ENCODE measurements at regions not wholly inside any gene's neighbourhood (a gene's known extent, or its start where the extent isn't known, plus 50 kb on each side); places are given as distances from the start of the nearest gene placed in this dataset.

DNA sequence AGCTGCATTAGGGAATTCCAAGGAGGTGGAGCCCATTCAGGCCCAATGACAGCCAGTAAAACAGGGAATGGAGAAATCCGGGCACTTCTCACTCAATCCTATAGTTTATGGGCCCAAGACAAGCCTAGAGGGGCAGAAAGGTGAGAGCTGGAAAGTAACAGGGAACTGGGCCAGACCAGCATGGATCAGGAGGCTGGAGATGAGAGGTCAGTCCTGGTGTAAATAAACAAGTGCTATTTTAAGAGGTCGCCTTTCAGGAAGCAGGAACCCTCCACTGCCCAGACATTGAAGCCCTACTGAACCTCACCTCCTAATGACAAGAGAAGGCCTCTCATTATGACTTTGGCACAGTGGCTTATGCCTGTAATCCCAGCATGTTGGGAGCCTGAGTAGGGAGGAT, 57.2 kb upstream of the TGM3 start:
- TF ChIP-seq POLR2AphosphoS2 (conservative IDR thresholded peaks at IDR 0.05; ENCODE audit: low read length) (no peak), RFX5 (IDR thresholded peaks at IDR 0.05) (no peak), TP53 (CRISPR knock-in tag; IDR thresholded peaks at IDR 0.05) (no peak), EP300 (IDR thresholded peaks at IDR 0.05) (no peak), MAFK (IDR thresholded peaks at IDR 0.05; ENCODE audit: partially characterized antibody) (no peak), JUNB (IDR thresholded peaks at IDR 0.05) (no peak), NPAS2 (CRISPR knock-in tag; IDR thresholded peaks at IDR 0.05; ENCODE audit: borderline replicate concordance) (no peak), SMC3 (IDR thresholded peaks at IDR 0.05) (no peak), CHD2 (IDR thresholded peaks at IDR 0.05; ENCODE audit: low read length, partially characterized antibody) (no peak)
- TF ChIP-seq, protein P1, sequence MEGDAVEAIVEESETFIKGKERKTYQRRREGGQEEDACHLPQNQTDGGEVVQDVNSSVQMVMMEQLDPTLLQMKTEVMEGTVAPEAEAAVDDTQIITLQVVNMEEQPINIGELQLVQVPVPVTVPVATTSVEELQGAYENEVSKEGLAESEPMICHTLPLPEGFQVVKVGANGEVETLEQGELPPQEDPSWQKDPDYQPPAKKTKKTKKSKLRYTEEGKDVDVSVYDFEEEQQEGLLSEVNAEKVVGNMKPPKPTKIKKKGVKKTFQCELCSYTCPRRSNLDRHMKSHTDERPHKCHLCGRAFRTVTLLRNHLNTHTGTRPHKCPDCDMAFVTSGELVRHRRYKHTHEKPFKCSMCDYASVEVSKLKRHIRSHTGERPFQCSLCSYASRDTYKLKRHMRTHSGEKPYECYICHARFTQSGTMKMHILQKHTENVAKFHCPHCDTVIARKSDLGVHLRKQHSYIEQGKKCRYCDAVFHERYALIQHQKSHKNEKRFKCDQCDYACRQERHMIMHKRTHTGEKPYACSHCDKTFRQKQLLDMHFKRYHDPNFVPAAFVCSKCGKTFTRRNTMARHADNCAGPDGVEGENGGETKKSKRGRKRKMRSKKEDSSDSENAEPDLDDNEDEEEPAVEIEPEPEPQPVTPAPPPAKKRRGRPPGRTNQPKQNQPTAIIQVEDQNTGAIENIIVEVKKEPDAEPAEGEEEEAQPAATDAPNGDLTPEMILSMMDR (IDR thresholded peaks at IDR 0.05), result no peak
- TF ChIP-seq, protein P2, sequence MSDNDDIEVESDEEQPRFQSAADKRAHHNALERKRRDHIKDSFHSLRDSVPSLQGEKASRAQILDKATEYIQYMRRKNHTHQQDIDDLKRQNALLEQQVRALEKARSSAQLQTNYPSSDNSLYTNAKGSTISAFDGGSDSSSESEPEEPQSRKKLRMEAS (IDR thresholded peaks at IDR 0.05), result no peak

Data from A549 (cell line).